ENCODE measurements at regions not wholly inside any gene's neighbourhood (a gene's known extent, or its start where the extent isn't known, plus 50 kb on each side); places are given as distances from the start of the nearest gene placed in this dataset.

DNA sequence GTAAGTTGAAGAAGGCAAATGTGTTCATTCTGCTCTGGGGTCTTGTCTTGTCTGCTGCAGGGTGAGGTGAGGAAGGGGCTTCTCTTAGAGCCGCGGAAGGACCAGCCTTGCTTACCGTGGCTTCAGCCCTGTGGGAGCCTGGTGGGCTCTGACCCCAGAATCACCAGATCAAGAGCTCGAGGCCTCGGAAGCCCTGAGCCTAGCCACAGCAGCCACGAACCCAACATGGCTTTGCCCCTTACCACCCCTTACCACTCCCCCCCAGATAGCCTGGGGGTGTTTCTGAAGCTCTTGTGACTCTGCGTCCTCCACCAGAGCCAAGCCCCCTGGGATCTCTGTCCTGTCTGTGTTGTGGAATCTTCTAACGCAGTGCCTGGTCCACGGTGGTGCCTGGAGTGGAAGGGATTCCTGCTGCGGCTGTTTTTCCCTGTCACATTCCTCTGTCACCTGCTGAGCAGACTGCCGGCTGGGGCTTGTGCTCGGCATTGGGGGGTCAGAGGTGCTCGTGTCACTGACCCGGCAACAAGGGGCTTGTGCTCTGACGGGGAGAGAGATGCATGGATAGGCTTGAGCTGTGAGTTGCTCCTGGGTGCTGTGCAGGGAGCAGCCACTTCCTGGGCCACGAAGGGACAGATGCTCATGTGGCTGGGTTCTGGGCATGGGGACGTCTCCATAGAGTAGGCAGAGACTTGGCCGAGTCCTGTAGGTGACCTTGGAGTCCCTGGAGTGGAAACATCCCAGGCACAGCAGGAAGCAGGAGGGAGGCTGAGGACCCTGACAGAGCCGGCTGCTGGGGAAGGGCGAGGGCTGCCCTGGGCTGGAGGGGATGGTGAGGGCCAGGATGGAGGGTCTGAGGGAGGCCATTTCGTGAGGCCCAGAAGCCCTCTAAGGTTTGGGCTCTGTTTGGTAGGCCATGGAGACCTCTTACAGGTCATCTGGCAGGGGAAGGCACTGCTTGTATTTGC lies 316.0 kb downstream of the QKI start:
- no peak for TF ChIP-seq POLR2A (IDR thresholded peaks at IDR 0.05)
- TF ChIP-seq, protein P1, sequence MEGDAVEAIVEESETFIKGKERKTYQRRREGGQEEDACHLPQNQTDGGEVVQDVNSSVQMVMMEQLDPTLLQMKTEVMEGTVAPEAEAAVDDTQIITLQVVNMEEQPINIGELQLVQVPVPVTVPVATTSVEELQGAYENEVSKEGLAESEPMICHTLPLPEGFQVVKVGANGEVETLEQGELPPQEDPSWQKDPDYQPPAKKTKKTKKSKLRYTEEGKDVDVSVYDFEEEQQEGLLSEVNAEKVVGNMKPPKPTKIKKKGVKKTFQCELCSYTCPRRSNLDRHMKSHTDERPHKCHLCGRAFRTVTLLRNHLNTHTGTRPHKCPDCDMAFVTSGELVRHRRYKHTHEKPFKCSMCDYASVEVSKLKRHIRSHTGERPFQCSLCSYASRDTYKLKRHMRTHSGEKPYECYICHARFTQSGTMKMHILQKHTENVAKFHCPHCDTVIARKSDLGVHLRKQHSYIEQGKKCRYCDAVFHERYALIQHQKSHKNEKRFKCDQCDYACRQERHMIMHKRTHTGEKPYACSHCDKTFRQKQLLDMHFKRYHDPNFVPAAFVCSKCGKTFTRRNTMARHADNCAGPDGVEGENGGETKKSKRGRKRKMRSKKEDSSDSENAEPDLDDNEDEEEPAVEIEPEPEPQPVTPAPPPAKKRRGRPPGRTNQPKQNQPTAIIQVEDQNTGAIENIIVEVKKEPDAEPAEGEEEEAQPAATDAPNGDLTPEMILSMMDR (IDR thresholded peaks at IDR 0.05): no peak
